ENCODE measurements at regions not wholly inside any gene's neighbourhood (a gene's known extent, or its start where the extent isn't known, plus 50 kb on each side); places are given as distances from the start of the nearest gene placed in this dataset.

DNA sequence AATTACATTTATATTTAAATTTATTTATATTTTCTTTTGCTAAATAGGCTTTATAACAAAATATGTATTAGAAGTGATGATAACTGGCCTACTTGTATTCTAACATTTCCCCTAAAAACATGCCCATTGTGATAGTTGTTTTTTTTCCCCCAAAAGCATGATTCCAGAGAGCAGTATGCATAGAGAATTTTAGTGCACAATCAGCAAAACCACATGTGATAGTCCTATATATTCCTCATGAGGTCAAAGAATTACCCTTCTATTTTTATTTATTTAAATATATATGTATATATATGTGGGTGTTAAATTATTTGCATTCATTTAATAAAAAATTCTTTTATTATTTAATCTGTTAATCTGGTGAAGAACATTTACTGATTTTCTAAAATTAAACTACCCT is 78.2 kb upstream of the TLL1 start:
- DNase-seq (ENCODE audit: low read depth) (no peak), FAIRE-seq (no peak)
- Histone ChIP-seq H3K4me3 (ENCODE audit: low read depth, low read length) (no peak overlapping the region), H3K36me3 (ENCODE audit: control insufficient read depth, insufficient read depth, low read length) (no peaks in the 10 kb centered on the region), H3K27me3 (ENCODE audit: control insufficient read depth, insufficient read depth, low read length) (no peaks in the 10 kb centered on the region)
- TF ChIP-seq, protein P1, sequence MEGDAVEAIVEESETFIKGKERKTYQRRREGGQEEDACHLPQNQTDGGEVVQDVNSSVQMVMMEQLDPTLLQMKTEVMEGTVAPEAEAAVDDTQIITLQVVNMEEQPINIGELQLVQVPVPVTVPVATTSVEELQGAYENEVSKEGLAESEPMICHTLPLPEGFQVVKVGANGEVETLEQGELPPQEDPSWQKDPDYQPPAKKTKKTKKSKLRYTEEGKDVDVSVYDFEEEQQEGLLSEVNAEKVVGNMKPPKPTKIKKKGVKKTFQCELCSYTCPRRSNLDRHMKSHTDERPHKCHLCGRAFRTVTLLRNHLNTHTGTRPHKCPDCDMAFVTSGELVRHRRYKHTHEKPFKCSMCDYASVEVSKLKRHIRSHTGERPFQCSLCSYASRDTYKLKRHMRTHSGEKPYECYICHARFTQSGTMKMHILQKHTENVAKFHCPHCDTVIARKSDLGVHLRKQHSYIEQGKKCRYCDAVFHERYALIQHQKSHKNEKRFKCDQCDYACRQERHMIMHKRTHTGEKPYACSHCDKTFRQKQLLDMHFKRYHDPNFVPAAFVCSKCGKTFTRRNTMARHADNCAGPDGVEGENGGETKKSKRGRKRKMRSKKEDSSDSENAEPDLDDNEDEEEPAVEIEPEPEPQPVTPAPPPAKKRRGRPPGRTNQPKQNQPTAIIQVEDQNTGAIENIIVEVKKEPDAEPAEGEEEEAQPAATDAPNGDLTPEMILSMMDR (IDR thresholded peaks at IDR 0.05; ENCODE audit: insufficient read depth, low read length, severe bottlenecking), result no peak

DNA sequence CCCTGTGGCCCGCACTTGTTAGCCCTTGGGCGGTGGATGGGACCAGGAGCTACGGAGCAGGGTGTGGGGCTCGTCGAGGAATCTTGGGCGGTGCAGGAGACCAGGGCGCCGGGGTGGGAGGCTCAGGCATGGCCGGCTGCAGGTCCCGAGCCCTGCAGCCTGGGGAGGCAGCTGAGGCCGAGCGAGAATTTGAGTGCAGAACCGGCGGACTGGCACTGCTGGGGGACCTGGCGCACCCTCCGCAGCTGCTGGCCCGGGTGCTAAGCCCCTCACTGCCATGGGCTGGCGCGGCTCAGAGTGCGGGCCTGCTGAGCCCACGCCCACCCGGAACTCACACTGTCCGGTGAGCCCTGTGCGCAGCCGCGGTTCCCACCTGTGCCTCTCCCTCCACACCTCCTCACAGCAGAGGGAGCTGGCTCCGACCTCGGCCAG is 73.6 kb upstream of the TLL1 start:
- no peaks in the 10 kb centered on the region for H3K27me3 ChIP-seq (ENCODE audit: control insufficient read depth, insufficient read depth, low read length)
- TF ChIP-seq, protein P1 (IDR thresholded peaks at IDR 0.05; ENCODE audit: insufficient read depth, low read length, severe bottlenecking), result no peak
- no peaks in the 10 kb centered on the region for H3K36me3 ChIP-seq (ENCODE audit: control insufficient read depth, insufficient read depth, low read length)
- no peak overlapping the region for H3K4me3 ChIP-seq (ENCODE audit: low read depth, low read length)
- no peak for FAIRE-seq
- DNase-seq (ENCODE audit: low read depth), result no peak

DNA sequence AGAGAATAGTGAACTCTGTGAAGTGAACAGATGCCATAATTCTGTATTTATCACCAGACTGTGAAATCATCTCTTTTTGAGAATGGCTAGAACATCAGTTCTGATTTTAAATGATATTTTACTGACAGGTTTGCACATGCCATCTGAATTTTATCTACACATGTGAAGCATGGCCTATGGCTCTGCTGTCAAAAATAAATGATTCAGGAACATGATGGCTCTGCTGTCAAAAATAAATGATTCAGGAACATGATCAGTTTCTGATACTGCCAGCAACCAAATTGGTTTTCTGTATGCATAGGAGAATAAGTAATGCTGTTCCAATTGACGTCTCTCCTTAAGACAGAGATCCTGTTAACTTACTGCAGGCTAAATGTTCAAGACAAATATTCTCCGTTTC is 70.6 kb upstream of the TLL1 start:
- TF ChIP-seq, protein P1 (IDR thresholded peaks at IDR 0.05; ENCODE audit: insufficient read depth, low read length, severe bottlenecking), result no peak

DNA sequence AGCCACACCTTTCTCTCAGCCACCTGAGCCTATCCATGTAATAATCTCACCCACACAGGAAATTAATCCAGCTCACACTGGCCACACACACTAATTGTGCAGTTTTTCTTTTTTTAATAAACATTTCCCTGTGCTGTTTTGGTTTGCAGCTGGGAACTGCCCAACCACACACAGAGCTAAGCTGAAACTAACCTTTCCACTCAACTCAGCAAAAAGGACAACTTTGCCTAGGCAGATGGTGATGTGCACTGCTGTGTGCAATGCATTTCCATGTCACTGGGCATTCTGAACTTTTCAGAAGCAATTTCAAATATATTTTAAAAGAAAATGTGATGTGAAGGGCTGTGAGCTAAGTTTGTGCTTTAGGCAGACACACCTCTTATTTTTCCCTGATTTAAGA is 70.0 kb upstream of the TLL1 start:
- Histone ChIP-seq H3K27me3 (ENCODE audit: control insufficient read depth, insufficient read depth, low read length) (no peaks in the 10 kb centered on the region), H3K36me3 (ENCODE audit: control insufficient read depth, insufficient read depth, low read length) (no peaks in the 10 kb centered on the region), H3K4me3 (ENCODE audit: low read depth, low read length) (no peak overlapping the region)
- no peak for FAIRE-seq
- no peak for DNase-seq (ENCODE audit: low read depth)
- TF ChIP-seq, protein P1 (IDR thresholded peaks at IDR 0.05; ENCODE audit: insufficient read depth, low read length, severe bottlenecking), result no peak

More for the DNA sequence above, 70.6 kb upstream of the TLL1 start:
- no peak overlapping the region for H3K4me3 ChIP-seq (ENCODE audit: low read depth, low read length)
- no peaks in the 10 kb centered on the region for H3K36me3 ChIP-seq (ENCODE audit: control insufficient read depth, insufficient read depth, low read length)
- FAIRE-seq, result no peak
- no peak for DNase-seq (ENCODE audit: low read depth)
- no peaks in the 10 kb centered on the region for H3K27me3 ChIP-seq (ENCODE audit: control insufficient read depth, insufficient read depth, low read length)

DNA sequence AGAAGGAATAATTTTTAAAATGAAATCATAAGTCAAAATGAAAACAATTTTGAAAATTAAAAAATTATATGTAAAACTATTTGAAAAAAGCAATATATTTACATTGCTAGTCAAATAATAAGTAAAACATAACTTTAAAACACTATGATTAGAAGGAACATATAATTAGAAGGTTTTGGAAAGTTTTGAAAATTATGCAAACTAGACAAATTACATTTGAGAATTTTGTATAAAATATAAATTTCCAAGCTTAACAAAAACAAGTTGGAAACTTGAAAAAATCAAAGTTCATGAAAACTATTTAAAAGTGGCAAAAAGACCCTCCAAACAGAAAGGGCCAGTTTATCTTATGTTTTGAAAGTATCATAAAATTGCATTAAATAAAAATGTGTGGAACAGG is 67.6 kb upstream of the TLL1 start:
- Histone ChIP-seq H3K4me3 (ENCODE audit: low read depth, low read length) (no peak overlapping the region), H3K27me3 (ENCODE audit: control insufficient read depth, insufficient read depth, low read length) (no peaks in the 10 kb centered on the region), H3K36me3 (ENCODE audit: control insufficient read depth, insufficient read depth, low read length) (no peaks in the 10 kb centered on the region)
- DNase-seq (ENCODE audit: low read depth), result no peak
- TF ChIP-seq, protein P1 (IDR thresholded peaks at IDR 0.05; ENCODE audit: insufficient read depth, low read length, severe bottlenecking), result no peak
- no peak for FAIRE-seq

DNA sequence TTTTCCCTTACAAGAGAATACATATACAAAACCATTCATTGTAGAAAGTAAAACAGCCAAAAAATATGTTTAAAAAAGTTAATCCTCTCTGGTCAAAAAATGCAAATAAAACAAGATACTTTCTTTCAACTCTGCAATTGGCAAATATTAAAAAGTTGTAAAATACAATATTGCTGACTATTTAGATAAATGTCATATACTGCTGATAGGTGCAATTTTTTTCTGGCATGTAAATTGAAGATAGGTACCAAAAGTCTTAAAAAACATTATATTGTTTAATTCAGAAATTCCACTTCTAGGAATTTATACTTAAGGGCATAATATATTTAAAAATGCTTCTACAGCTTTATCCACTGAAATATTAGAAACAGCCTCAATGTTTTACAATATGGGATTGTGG is 66.4 kb upstream of the TLL1 start:
- H3K27me3 ChIP-seq (ENCODE audit: control insufficient read depth, insufficient read depth, low read length), result no peaks in the 10 kb centered on the region
- H3K36me3 ChIP-seq (ENCODE audit: control insufficient read depth, insufficient read depth, low read length), result no peaks in the 10 kb centered on the region
- FAIRE-seq (no peak), DNase-seq (ENCODE audit: low read depth) (no peak)
- TF ChIP-seq, protein P1 (IDR thresholded peaks at IDR 0.05; ENCODE audit: insufficient read depth, low read length, severe bottlenecking), result no peak
- no peak overlapping the region for H3K4me3 ChIP-seq (ENCODE audit: low read depth, low read length)
